HL-60 (cell line): ENCODE measurements at regions not wholly inside any gene's neighbourhood (a gene's known extent, or its start where the extent isn't known, plus 50 kb on each side); places are given as distances from the start of the nearest gene placed in this dataset.

ENCODE experiments used
- CTCF ChIP-seq: IDR thresholded peaks from one replicate; pipeline ENCODE4 v1.5.1; 2011; ENCODE audit warnings: low read length, control low read depth, inconsistent platforms; ENCODE audit not compliant: insufficient read depth
- GABPA ChIP-seq: IDR thresholded peaks from 2 replicates; pipeline ENCODE4 v1.6.1; 2012; ENCODE audit warnings: low read depth
- POLR2AphosphoS5 ChIP-seq: IDR thresholded peaks from 2 replicates; pipeline ENCODE4 v1.6.1; 2012; ENCODE audit warnings: low read depth
- REST ChIP-seq: IDR thresholded peaks from 2 replicates; pipeline ENCODE4 v1.6.1; 2012; ENCODE audit warnings: low read depth; ENCODE audit not compliant: insufficient replicate concordance
- SPI1 ChIP-seq: IDR thresholded peaks from 2 replicates; pipeline ENCODE4 v1.6.1; 2012; ENCODE audit warnings: low read depth, mild to moderate bottlenecking, borderline replicate concordance

GRCh38 chr5:17431272-17432050, 66.6 kb upstream of the TAF11L2 start:
- TF ChIP-seq CTCF: no peak
- TF ChIP-seq GABPA: no peak
- no peak for TF ChIP-seq POLR2AphosphoS5
- TF ChIP-seq REST: no peak
- no peak for TF ChIP-seq SPI1
